ENCODE measurements at regions not wholly inside any gene's neighbourhood (a gene's known extent, or its start where the extent isn't known, plus 50 kb on each side); places are given as distances from the start of the nearest gene placed in this dataset.
A peak's percentile ranks its signal among the peaks of the same experiment; 100 is the strongest.

- TF ChIP-seq POU6F1 (CRISPR knock-in tag; IDR thresholded peaks at IDR 0.05; ENCODE audit: borderline replicate concordance, low read depth) (peak; percentile 36; the same call in 1 of the 2 replicates), ZC3H10 (CRISPR knock-in tag; IDR thresholded peaks at IDR 0.05) (peak; percentile 59; the same call in 1 of the 2 replicates), CSDC2 (CRISPR knock-in tag; IDR thresholded peaks at IDR 0.05) (no peak), TOX (CRISPR knock-in tag; IDR thresholded peaks at IDR 0.05; ENCODE audit: borderline replicate concordance) (peak; percentile 48; the same call in 1 of the 2 replicates)
- ATAC-seq = peak; percentile 94
These were observed 132.8 kb downstream of the TNFSF18 start for GRCh38 chr1:172917972-172918371.

GRCh38 chr1:172918478-172918877 lies 132.3 kb downstream of the TNFSF18 start:
- no peak; the same call in 1 of the 2 replicates for TF ChIP-seq POU6F1 (CRISPR knock-in tag; IDR thresholded peaks at IDR 0.05; ENCODE audit: borderline replicate concordance, low read depth)
- TF ChIP-seq ZFP3 (CRISPR knock-in tag; IDR thresholded peaks at IDR 0.05) = no peak
- no peak for TF ChIP-seq BACH2 (CRISPR knock-in tag; IDR thresholded peaks at IDR 0.05; ENCODE audit: borderline replicate concordance)
- no peak for TF ChIP-seq OSR1 (CRISPR knock-in tag; IDR thresholded peaks at IDR 0.05)
- TF ChIP-seq CSDC2 (CRISPR knock-in tag; IDR thresholded peaks at IDR 0.05) = no peak
- no peak for TF ChIP-seq TCF4 (CRISPR knock-in tag; IDR thresholded peaks at IDR 0.05; ENCODE audit: borderline replicate concordance)
- no peak for TF ChIP-seq ARNTL (CRISPR knock-in tag; IDR thresholded peaks at IDR 0.05; ENCODE audit: borderline replicate concordance, low read depth)
- peak; percentile 56 for ATAC-seq

GRCh38 chr1:172926070-172926469 lies 124.7 kb downstream of the TNFSF18 start:
- no peak for TF ChIP-seq TCF4 (CRISPR knock-in tag; IDR thresholded peaks at IDR 0.05; ENCODE audit: borderline replicate concordance)
- no peak for TF ChIP-seq CSRNP3 (CRISPR knock-in tag; IDR thresholded peaks at IDR 0.05)
- no peak for TF ChIP-seq TSHZ2 (CRISPR knock-in tag; IDR thresholded peaks at IDR 0.05)
- no peak for TF ChIP-seq ARNTL (CRISPR knock-in tag; IDR thresholded peaks at IDR 0.05; ENCODE audit: borderline replicate concordance, low read depth)
- ATAC-seq = no peak

- peak; percentile 87 for ATAC-seq
- TF ChIP-seq CREB5 (CRISPR knock-in tag; IDR thresholded peaks at IDR 0.05; ENCODE audit: low read depth) (no peak), CSDC2 (CRISPR knock-in tag; IDR thresholded peaks at IDR 0.05) (no peak), TCF4 (CRISPR knock-in tag; IDR thresholded peaks at IDR 0.05; ENCODE audit: borderline replicate concordance) (no peak), OSR1 (CRISPR knock-in tag; IDR thresholded peaks at IDR 0.05) (no peak), ZNF565 (CRISPR knock-in tag; conservative IDR thresholded peaks at IDR 0.05; ENCODE audit: low read depth) (no peak), PATZ1 (CRISPR knock-in tag; IDR thresholded peaks at IDR 0.05; ENCODE audit: borderline replicate concordance) (no peak), ZFP3 (CRISPR knock-in tag; IDR thresholded peaks at IDR 0.05) (no peak), TOX (CRISPR knock-in tag; IDR thresholded peaks at IDR 0.05; ENCODE audit: borderline replicate concordance) (peak; percentile 75; the same call in 1 of the 2 replicates), ZC3H10 (CRISPR knock-in tag; IDR thresholded peaks at IDR 0.05) (peak; percentile 65; the same call in 1 of the 2 replicates)
These were observed 122.3 kb downstream of the TNFSF18 start for GRCh38 chr1:172928412-172928811.
